HG03432 (cell line): ENCODE measurements at regions not wholly inside any gene's neighbourhood (a gene's known extent, or its start where the extent isn't known, plus 50 kb on each side); places are given as distances from the start of the nearest gene placed in this dataset.
"Not testable (repeated sequence)": the region's sequence is repeated elsewhere in the genome, so short reads cannot be mapped to it uniquely, and the experiment has no call there.

Experiments
- ATAC-seq: cut with Tn5 transposase; IDR thresholded peaks from one replicate; pipeline ENCODE4 v1.9.1; 2021; ENCODE audit warnings: mild to moderate bottlenecking, moderate library complexity; ENCODE audit not compliant: unreplicated experiment

DNA sequence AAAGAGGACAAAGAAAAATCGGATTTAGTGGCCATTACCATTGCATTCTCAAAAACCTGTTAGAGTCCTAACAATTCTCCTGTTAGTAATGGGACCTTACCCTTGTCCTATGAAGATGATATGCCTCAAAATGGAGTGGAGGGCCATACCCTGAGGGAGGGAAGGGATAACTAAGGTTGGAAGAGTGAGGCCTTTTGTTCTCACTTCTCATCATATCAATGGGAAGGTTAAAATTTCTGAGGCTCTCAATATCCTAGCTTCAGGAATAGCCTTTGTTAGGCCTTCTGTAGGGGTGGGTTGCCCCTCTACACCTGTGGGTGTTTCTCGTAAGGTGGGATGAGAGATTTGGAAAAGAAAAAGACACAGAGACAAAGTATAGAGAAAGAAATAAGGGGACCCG is 109.4 kb upstream of the SGIP1 start:
- not testable (repeated sequence) for ATAC-seq

DNA sequence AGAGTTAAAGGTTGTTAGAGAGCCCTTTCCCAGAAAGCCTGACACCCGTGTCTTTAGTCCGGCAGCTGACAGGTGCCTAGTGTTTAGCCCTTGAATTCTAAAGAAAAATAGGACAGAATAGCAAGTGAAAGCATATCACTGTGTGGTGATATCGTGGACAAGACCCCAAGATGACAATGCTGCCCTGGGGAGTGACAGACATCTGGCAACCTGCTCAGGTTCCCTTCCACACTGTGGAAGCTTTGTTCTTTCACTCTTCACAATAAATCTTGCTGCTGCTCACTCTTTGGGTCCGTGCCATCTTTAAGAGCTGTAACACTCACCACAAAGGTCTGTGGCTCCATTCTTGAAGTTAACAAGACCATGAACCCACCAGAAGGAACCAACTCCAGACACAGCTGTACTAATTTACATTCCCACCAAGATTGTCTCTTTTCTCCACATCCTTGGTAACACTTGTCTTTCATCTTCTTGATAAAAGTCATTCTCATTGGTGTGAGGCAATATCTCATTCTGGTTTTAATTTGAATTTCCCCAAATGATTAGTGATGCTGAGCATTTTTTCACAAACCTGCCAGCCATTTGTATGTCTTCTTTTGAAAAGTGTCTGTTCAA is 107.6 kb upstream of the SGIP1 start:
- ATAC-seq = peak; percentile 43

DNA sequence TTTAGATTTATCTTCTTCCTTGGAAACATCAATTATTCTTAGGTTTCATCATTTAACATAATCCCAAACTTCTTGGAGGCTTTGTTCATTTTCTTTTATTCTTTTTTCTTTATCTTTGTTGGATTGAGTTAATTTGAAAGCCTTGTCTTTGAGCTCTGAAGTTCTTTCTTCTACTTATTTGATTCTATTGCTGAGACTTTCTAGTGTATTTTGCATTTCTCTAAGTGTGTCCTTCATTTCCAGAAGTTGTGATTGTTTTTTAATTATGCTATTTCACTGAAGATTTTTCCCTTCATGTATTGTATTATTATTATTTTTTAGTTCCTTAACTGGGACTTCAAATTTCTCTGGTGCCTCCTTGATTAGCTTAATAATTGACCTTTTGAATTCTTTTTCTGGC is 103.1 kb upstream of the SGIP1 start:
- not testable (repeated sequence) for ATAC-seq

DNA sequence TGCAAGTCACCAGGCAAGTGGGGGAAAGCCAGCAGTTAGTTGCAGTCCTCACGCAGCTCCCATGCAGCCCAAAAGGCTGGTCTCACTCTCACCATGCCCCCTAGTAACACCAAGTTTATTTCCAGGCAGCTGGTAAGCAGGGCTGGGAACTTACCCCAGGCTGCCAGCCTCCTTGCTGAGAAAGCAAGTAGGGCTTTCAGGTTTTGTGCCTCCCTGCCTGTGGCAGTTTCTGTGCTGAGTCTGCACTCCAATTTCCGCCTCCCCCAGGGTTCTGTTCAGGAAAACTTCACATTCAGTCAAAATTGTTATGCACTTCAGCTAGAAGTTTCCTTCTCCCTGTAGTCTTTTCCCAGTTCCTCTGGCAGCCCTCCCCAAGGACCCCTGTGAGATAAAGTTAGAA is 102.0 kb upstream of the SGIP1 start:
- ATAC-seq = no peak

DNA sequence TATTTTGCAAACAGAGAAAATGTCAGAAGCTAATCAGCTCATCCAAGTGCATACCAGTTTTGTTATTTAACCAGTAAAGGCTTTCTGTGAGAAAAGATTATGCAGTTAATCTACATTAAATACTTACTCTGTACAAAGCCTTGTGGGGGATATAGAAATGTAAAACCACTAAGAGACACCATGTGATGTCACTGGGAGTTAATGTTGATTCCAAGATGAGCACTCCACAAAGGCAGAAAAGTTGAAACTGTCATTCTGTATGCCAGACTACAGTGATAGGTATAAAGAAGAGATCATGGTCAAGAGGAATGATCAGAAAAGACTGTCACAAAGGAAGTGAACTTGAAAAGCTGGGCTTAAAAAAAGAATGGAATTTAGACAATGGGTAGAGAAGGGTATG is 100.3 kb upstream of the SGIP1 start:
- ATAC-seq = no peak

DNA sequence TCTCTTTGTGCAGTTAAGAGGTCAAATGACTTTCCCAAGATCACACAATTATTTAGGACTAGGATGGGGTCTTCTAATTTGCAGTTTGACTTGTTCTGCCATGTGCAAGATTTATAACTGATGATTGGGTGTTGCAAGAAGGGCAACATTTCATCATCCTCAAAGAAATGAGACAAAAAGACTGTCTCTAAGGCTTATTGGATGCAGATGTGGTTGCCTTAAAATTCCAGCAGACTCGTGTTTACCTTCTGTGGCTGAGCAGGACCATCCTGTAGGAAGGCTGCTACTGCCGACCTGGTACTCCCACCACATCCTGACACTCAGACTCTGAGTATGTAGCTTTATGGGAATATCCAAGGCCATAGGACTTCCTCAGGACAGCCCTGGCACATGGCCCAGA is 99.9 kb upstream of the SGIP1 start:
- no peak for ATAC-seq

DNA sequence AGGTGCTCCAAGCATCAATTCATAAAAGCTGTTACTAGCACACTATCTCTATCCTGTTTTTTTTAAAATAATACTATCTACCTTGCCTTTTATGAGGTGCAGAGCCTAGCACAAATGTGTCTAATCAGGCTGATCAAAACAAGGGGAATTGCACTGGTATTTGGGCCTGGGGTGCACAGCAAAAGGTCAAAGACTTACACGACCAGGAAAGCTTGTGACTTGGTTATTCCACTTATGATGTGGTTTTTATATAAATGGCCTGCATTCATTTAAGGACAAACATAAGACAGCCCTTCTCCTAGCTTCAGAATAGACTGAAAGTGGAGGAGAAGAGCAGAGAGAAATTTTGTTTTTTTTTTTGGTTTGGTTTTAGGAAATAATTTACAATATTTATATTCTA is 98.4 kb upstream of the SGIP1 start:
- no peak for ATAC-seq

DNA sequence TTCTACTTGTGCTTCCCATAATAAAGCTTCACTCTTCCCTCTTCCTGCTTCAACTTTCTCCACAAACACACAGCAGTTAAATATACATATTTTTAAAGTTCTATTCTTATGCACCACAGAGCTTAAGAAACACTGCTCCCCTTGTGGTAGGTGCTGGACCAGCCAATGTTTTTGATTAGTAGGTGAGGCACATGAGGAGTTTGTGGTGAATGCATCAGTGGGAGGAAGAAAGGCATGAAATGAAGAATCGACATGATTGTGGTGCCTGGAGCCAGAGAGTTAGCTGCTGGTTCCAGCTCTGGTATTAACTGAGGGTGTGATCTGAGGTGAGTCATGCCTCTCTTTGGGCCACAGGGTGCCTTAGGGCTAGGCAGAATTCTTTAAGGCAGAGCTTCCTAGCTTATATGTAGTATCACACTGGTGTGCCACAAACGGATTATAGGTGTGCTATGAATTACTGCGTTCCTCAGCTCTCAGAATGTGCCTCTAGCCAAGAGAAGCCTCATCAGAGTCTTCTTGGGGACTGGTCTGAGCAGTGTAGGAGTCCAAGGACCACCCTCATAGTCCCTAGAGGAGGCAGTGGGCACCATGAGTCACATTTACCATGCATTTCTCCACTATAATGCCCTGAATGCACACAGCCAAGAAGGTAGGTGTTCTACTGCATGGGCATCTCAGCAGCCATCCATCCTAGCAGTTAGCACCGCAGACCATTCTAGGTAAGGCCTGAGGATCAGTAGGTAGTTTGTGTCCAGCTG is 97.4 kb upstream of the SGIP1 start:
- peak; percentile 72 for ATAC-seq

DNA sequence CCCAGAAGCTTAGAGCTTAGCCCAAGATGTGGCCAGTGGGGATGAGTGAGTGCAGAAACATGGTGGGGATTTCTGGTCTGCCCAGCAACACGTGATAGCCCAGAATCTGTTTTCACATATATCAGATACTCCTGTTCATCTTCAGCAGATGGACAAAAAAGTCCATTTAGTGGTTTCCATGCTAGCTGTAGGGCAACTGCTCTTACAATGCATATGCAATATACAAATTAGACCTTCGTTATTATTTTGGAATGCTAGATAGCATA is 96.9 kb upstream of the SGIP1 start:
- no peak for ATAC-seq

DNA sequence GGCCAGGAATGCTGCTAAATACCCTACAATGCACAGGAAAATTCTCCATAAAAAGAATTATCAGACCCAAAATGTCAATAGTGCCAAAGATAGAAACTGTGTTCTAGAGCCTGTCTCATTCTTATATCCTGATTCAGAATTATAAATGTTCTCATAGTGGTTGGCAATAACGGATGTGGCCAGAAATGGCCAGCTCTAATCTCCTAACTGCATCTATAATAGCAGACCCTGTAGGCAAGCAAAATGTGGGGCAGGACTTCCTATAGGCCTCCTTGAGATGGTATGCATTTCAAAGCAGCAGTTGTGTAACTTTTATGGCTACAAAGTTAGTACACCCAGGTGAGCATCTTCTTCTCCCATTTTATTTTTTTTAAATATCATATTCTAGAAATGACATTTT is 95.9 kb upstream of the SGIP1 start:
- no peak for ATAC-seq

DNA sequence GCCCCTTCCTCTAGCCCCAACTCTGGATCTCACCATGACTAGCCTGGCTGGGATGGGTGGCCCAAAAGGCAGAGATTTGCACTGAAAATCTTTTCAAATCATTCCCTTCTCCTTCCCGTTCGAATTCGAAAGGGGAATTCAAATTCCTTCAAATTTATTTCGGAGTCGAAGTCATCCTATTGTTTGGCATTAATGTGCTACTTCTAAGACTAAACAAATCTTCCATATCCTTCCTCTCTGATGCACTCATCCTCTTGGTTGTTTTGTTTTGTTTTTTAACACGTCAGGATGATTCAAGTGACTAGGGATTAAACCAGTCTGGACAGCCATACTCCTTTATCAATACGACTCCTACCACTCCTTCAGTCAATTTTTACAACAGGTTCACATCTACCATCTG is 95.5 kb upstream of the SGIP1 start:
- peak; percentile 7 for ATAC-seq

DNA sequence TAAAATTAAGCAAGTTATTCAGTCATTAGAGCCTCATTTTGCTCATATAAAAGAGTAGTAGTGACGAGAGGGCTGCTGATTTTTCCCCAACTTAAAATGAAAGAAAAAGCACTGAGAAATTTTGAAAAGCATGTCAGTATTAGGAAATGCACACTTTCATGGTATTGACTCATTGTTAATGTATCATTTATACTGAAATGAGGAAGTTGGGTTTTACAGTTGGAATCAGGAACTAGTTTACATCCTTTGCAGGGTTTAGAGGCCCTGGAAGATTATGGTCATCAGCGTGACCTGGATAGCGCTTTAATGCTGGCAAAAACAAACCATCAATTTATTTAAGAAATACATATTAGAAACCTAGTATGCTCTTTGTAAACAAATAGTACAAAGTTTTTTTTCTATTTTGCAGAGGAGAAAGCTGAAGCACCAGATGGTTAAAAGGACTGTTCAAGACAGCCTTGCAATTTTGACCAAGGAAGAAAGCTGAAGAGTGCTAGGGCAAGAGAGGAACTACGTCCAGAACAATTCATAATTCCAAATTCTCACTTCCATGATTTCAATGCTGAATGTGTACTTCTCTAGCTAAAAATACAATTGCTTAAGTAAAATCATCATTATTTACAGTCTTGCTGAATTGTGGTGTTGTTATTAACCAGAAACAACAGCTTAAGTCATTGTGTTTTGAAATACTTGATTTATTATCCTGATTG is 94.8 kb upstream of the SGIP1 start:
- peak; percentile 77 for ATAC-seq

DNA sequence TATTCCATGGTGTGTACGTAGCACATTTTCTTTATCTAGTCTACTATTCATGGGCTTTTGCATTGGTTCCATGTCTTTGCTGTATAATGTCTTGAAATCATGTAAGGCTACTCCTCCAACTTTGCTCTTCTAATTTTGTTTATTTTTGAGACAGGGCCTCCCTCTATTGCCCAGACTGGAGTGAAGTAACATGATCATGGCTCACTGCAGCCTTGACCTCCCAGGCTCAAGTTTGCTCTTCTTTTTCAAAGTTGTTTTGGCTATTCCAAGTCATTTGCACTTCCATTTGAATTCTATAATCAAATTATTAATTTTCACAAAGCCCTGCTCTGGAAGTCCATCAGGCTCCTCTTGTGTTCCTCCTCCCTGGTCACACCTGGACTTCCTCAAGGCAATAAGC is 90.2 kb upstream of the SGIP1 start:
- no peak for ATAC-seq

DNA sequence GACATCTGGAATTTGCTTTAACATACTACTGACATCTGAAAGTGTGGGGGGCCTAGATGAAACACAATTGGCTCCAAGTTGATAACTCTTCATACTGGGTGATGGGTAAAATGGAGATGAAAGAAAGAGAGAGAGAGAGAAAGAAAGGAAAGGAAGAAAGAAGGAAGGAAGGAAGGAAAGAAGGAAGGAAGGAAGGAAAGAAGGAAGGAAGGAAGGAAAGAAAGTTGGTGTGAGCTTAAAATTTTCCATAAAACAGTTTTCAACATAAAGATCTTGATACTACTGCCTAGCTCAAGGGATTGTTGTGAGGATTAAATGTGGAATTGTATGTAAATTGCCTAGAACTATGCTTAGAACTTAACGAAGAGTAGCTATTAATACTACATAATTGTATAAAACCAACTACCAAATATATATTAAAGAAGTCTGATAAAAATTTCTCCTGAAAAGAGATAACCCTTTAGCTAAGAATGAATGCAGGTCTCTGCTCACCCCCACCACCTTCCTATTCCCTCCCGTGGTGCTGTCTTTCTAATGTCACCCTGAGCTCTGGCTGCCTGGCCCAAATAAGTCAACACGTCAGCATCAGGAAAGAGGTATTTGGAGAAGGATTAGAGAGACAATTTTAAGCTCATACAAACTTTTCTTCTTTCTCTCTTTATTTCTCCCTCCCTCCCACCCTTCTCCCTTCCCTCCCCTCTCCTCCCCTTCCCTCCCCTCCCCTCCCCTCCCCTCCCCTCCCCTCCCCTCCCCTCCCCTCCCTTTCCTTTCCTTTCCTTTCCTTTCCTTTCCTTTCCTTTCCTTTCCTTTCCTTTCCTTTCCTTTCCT is 89.3 kb upstream of the SGIP1 start:
- ATAC-seq = no peak

DNA sequence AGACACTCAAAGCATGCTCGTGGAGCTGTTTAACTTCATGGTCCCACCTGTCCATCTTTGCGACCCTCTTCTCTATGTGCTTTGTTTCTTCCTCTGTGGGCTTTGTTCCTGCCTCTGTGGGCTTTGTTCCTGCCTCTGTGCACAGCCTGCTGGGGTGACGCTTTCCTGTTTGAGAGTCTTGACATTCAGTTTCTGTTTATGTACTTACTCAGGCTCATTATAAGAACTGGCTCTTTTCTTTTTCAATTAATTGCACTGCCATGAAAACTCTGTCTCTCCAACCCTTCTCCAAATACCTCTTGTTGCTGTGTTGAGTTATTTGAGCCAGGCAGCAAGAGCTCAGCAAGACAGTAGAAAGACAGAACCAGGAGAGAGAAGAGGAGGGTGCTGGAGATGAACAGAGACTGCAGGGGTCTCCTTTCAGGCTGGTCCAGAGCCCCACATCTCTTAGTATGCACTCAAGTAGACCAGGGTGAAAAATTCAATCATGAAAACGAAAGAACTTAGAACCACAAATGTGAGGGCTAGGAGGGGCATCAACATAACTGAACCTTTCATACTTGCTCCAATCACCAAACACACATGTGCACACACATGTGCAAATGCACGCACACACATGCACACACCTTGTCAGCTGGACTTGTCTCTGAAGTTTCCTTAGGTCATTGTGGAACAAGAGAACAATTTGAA is 88.3 kb upstream of the SGIP1 start:
- peak; percentile 88 for ATAC-seq

DNA sequence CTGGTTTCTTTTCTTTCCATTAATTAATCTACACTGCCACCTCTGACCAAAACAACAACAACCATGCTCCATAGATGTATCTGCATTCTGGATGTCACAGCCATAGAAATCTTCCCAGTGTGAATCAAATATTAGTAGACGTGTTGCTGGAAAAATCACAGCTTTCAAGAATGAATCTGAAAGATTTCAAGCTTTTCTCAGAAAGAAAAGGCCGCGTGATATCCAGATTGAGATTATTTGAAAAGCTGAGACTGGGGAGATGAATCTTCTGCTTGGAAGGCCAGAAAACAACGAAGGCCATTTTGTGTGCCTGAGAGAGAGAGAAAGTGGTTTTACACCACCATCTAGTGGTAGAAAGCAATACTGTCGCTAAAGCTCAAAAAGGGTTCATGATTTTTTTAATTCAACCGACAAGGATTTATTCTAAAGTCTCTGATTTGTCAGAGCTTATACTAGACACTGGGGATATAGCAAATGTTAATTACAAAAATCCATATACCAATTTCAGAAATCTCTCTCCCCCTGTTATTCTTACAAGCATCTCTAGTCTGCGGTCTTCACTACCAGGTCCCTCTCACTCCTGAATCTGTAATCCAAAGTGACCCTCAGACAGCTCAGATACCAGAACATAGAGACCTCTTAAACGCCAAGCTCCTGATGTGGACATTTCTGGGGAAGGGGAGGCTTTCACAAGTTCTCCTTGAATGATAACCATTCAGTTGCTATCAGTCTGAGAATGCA is 87.5 kb upstream of the SGIP1 start:
- ATAC-seq = peak; percentile 52

DNA sequence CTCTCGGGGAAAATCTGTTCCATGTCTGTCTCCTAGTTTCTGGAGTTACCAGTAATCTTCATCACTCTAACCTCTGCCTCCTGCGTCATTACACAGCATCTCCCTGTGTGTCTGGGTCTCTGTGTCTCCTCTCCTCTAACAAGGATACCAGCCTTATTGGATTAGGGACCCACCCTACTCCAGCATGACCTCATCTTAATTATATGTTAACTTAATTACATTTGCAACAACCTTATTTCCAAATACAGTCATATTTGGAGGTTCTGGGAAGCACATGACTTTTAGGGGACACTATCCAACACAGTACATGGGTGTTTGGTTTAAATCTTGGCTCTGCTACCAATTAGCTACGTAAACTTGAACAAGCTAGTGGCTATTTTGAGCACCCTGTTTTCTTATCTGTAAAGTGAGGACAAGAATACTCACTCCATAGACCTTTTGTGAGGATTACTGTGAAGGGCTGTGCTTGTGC is 83.9 kb upstream of the SGIP1 start:
- no peak for ATAC-seq

DNA sequence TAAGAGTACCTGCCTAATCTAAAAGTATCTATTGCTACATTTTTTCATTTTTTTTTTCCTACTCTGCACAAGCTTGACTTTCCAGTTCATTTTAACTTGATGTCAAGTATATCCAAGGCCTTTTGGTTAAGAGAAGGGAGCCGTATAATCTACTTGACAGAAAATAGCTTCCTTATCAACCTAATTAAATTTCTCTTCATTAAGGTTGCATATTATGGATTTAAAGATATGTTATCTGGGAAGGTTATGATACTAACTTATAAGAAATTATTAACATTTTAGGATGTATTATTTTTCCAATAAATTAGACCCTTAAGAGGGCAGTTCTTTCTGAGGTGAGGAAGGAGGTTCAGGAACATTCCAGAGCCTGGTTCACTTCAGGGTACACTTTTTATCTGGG is 83.1 kb upstream of the SGIP1 start:
- no peak for ATAC-seq

DNA sequence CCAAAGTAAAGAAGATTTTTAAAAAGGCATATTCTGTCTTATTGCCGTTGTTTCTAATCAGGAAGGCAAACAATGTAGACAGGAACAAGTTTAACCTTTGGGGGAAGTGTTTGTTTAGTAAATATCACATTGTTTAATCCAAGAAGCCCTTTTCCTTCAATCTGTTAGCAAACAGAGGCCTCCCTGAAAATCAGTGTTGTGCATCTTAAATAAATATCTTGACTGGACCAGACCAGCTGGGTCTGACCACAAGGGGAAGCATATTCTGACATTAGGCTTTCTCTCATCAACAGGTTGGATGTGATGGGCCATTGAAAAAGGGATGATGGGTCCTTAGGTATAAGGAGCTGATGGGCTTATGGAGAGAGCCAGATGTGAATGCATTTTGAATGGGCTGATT is 81.8 kb upstream of the SGIP1 start:
- no peak for ATAC-seq

DNA sequence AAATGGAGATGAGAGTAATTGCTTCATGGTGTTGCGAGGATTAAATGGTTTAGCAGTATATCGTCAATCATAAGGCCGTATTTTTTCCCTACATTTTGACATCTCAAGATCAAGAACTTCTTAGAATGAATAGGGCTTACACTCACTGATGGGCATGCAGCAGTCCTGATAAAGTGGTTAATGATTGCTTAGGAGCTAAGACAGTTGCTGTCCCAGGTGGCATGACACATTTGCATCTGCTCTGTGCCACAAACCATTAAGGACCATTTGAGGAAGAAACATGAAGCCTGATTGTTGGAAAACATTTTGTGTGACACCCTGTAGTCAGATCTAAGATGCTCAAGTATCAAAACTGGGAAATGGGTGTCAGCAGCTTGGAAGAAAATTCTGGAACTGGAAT is 81.0 kb upstream of the SGIP1 start:
- ATAC-seq = no peak
